H1 (cell line): ENCODE measurements at regions not wholly inside any gene's neighbourhood (a gene's known extent, or its start where the extent isn't known, plus 50 kb on each side); places are given as distances from the start of the nearest gene placed in this dataset.

Source experiments
- CTCF ChIA-PET: fragments of 300-600 bp; sonication (Branson Sonifier 250); formaldehyde crosslinking; loops from one replicate; lab custom pipeline; 2021; ENCODE audit not compliant: partially characterized antibody; lab: Charles Lee
- POLR2A ChIA-PET: fragments of 300-600 bp; sonication (Branson Sonifier 250); formaldehyde crosslinking; loops from one replicate; lab custom pipeline; 2021; ENCODE audit warnings: inconsistent platforms; ENCODE audit not compliant: partially characterized antibody; lab: Charles Lee
- DNase-seq, 2 experiments: peaks; one replicate each; pipeline versions ENCODE4 v3.0.0 to v3.0.0-alpha.2; 2010 to 2022; ENCODE audit warnings: low spot score in 2 of 2, low read depth in 1 of 2, mixed read lengths in 1 of 2
- FAIRE-seq: peaks from 2 replicates; lab custom pipeline; 2011; peaks lifted over from hg19 to GRCh38; lab: Jason Lieb, UNC
- H2AFZ ChIP-seq: 2 replicates; pipeline ENCODE4 v1.8.1; 2012; ENCODE audit warnings: low read length, inconsistent platforms
- H2AK5ac ChIP-seq: 2 replicates; pipeline ENCODE4 v1.6.1; 2013; ENCODE audit warnings: low read depth, low read length
- H2BK120ac ChIP-seq: replicated peaks from 2 replicates; pipeline ENCODE3; 2013; ENCODE audit warnings: low read depth, low read length, inconsistent platforms
- H2BK12ac ChIP-seq: 2 replicates; pipeline ENCODE4 v1.6.1; 2013; ENCODE audit warnings: low read depth, low read length
- H2BK15ac ChIP-seq: 2 replicates; pipeline ENCODE4 v1.6.1; 2013; ENCODE audit warnings: low read length
- H2BK20ac ChIP-seq: 2 replicates; pipeline ENCODE4 v1.6.1; 2013; ENCODE audit warnings: low read length
- H2BK5ac ChIP-seq: 2 replicates; pipeline ENCODE4 v1.6.1; 2013; ENCODE audit warnings: low read depth, low read length
- H3K14ac ChIP-seq: 2 replicates; pipeline ENCODE4 v1.6.1; 2013; ENCODE audit warnings: inconsistent platforms; ENCODE audit not compliant: insufficient read length
- H3K18ac ChIP-seq: 2 replicates; pipeline ENCODE4 v1.6.1; 2013; ENCODE audit warnings: low read length; ENCODE audit errors: extremely low read depth
- H3K23ac ChIP-seq: 2 replicates; pipeline ENCODE4 v1.6.1; 2013; ENCODE audit warnings: inconsistent platforms; ENCODE audit not compliant: insufficient read length
- H3K23me2 ChIP-seq: 2 replicates; pipeline ENCODE4 v1.6.1; 2013; ENCODE audit warnings: low read depth, low read length
- H3K27ac ChIP-seq: 2 replicates; pipeline ENCODE4 v1.6.1; 2011; ENCODE audit warnings: low read depth, low read length, inconsistent platforms
- H3K27me3 ChIP-seq, 4 experiments: replicated peaks in 1 of 4; 1 replicate in 1 of 4; 2 replicates in 3 of 4; pipeline versions ENCODE4 v1.6.1 to v1.8.1; 2011 to 2013; ENCODE audit warnings: low read length in 3 of 4, mild to moderate bottlenecking in 3 of 4, inconsistent platforms in 2 of 4, mixed read lengths in 2 of 4, moderate library complexity in 1 of 4; ENCODE audit not compliant: control insufficient read depth in 3 of 4, insufficient read depth in 3 of 4; ENCODE audit errors: extremely low read depth in 1 of 4
- H3K36me3 ChIP-seq, 4 experiments: 2 replicates each; pipeline versions ENCODE4 v1.6.1 to v1.8.1; 2011 to 2013; ENCODE audit warnings: mild to moderate bottlenecking in 4 of 4, low read length in 3 of 4, moderate library complexity in 2 of 4, control low read depth in 1 of 4, inconsistent platforms in 1 of 4; ENCODE audit not compliant: insufficient read depth in 4 of 4, control insufficient read depth in 2 of 4
- H3K4ac ChIP-seq: replicated peaks from 2 replicates; pipeline ENCODE3; 2013; ENCODE audit warnings: low read length, low read depth, mixed read lengths, inconsistent platforms; ENCODE audit not compliant: insufficient read length
- H3K4me1 ChIP-seq, 4 experiments: replicated peaks in 1 of 4; 1 replicate in 1 of 4; 2 replicates in 3 of 4; pipeline versions ENCODE4 v1.6.1 to v1.8.1; 2011 to 2013; ENCODE audit warnings: low read length in 3 of 4, inconsistent platforms in 2 of 4, mixed read lengths in 1 of 4; ENCODE audit not compliant: insufficient read depth in 4 of 4, control insufficient read depth in 3 of 4
- H3K4me2 ChIP-seq, 2 experiments: 2 replicates each; pipeline versions ENCODE4 v1.6.1 to v1.8.1; 2011 to 2013; ENCODE audit warnings: low read depth in 2 of 2, low read length in 2 of 2, control low read depth in 1 of 2, inconsistent platforms in 1 of 2, mild to moderate bottlenecking in 1 of 2; ENCODE audit not compliant: insufficient read depth in 1 of 2
- H3K4me3 ChIP-seq, 4 experiments: fragments of 200-600, 300-600 bp in 1 of 4; sonication (generic), shearing (Covaris generic), sonication (Bioruptor Twin) in 1 of 4; 2 replicates each; pipeline versions ENCODE4 v1.5.1 to v1.8.1; 2011 to 2016; ENCODE audit warnings: low read length in 4 of 4, low read depth in 3 of 4, control low read depth in 2 of 4, inconsistent platforms in 2 of 4, mild to moderate bottlenecking in 2 of 4, mixed read lengths in 1 of 4, moderate library complexity in 1 of 4; ENCODE audit not compliant: insufficient read depth in 2 of 4; ENCODE audit errors: extremely low read depth in 1 of 4
- H3K56ac ChIP-seq: replicated peaks from 2 replicates; pipeline ENCODE3; 2013; ENCODE audit warnings: low read depth, mild to moderate bottlenecking, mixed read lengths, low read length, inconsistent platforms; ENCODE audit not compliant: insufficient read length
- H3K79me1 ChIP-seq: 2 replicates; pipeline ENCODE4 v1.6.1; 2013; ENCODE audit warnings: low read depth, low read length, control low read depth
- H3K79me2 ChIP-seq, 2 experiments: 2 replicates each; pipeline versions ENCODE4 v1.6.1 to v1.8.1; 2012 to 2013; ENCODE audit warnings: low read length in 2 of 2, mild to moderate bottlenecking in 2 of 2, inconsistent platforms in 1 of 2; ENCODE audit not compliant: insufficient read depth in 2 of 2, control insufficient read depth in 1 of 2
- H3K9ac ChIP-seq, 4 experiments: replicated peaks in 1 of 4; 1 replicate in 1 of 4; 2 replicates in 3 of 4; pipeline versions ENCODE4 v1.6.1 to v1.8.1; 2011 to 2013; ENCODE audit warnings: low read depth in 3 of 4, low read length in 3 of 4, control low read depth in 2 of 4, mild to moderate bottlenecking in 2 of 4, moderate library complexity in 2 of 4, inconsistent platforms in 1 of 4; ENCODE audit errors: extremely low read depth in 1 of 4
- H3K9me3 ChIP-seq, 2 experiments: 2 replicates each; pipeline versions ENCODE4 v1.6.1 to v1.8.1; 2012 to 2013; ENCODE audit warnings: mild to moderate bottlenecking in 2 of 2, moderate library complexity in 2 of 2, control low read depth in 1 of 2, inconsistent platforms in 1 of 2, low read depth in 1 of 2, low read length in 1 of 2, mixed read lengths in 1 of 2; ENCODE audit not compliant: insufficient read depth in 2 of 2
- H4K20me1 ChIP-seq, 2 experiments: replicated peaks in 1 of 2; 2 replicates each; pipeline versions ENCODE3 to v1.8.1; 2011 to 2013; ENCODE audit warnings: inconsistent platforms in 2 of 2, low read length in 2 of 2, mild to moderate bottlenecking in 1 of 2; ENCODE audit not compliant: insufficient read depth in 2 of 2, control insufficient read depth in 1 of 2
- H4K5ac ChIP-seq: 2 replicates; pipeline ENCODE4 v1.6.1; 2013; ENCODE audit warnings: low read length, low read depth, mixed read lengths, inconsistent platforms; ENCODE audit not compliant: insufficient read length
- H4K8ac ChIP-seq: 2 replicates; pipeline ENCODE4 v1.8.0; 2013; ENCODE audit warnings: mild to moderate bottlenecking, moderate library complexity, low read length, inconsistent platforms; ENCODE audit not compliant: insufficient read depth; ENCODE audit errors: extremely low read depth
- H4K91ac ChIP-seq: replicated peaks from 2 replicates; pipeline ENCODE3; 2013; ENCODE audit warnings: low read length, mixed read lengths, inconsistent platforms; ENCODE audit not compliant: insufficient read length
- ATF2 ChIP-seq: IDR thresholded peaks from 2 replicates; pipeline ENCODE4 v1.6.1; 2012; ENCODE audit warnings: low read length, inconsistent platforms
- BRCA1 ChIP-seq: IDR thresholded peaks from 2 replicates; pipeline ENCODE4 v1.6.1; 2012; ENCODE audit warnings: low read depth, low read length, improper control_type of control experiment
- CEBPB ChIP-seq: IDR thresholded peaks from 2 replicates; pipeline ENCODE4 v1.6.1; 2012; ENCODE audit warnings: low read depth, low read length
- CHD1 ChIP-seq: IDR thresholded peaks from 2 replicates; pipeline ENCODE4 v1.6.1; 2012; ENCODE audit warnings: low read depth, low read length, improper control_type of control experiment
- CREB1 ChIP-seq: IDR thresholded peaks from 2 replicates; pipeline ENCODE4 v1.6.1; 2012; ENCODE audit warnings: inconsistent platforms
- RAD21 ChIP-seq, 2 experiments: IDR thresholded peaks in 1 of 2; conservative IDR thresholded peaks in 1 of 2; 2 replicates each; pipeline ENCODE4 v1.6.1; 2011; ENCODE audit warnings: low read depth in 2 of 2, low read length in 2 of 2, improper control_type of control experiment in 1 of 2, inconsistent platforms in 1 of 2, mild to moderate bottlenecking in 1 of 2, moderate library complexity in 1 of 2
- SAP30 ChIP-seq: fragments of 300-600 bp; sonication (generic); IDR thresholded peaks from 2 replicates; pipeline ENCODE4 v1.7.1; 2012; ENCODE audit warnings: low read length, moderate library complexity, mild to moderate bottlenecking, inconsistent platforms; ENCODE audit not compliant: insufficient read depth, insufficient replicate concordance
- SRF ChIP-seq: IDR thresholded peaks from 2 replicates; pipeline ENCODE4 v1.6.1; 2011; ENCODE audit warnings: mild to moderate bottlenecking, low read depth, low read length, moderate library complexity
- SUZ12 ChIP-seq: fragments of 200-600 bp; sonication (generic); IDR thresholded peaks from 2 replicates; pipeline ENCODE4 v1.6.1; 2012; ENCODE audit warnings: mild to moderate bottlenecking, inconsistent platforms, low read length, moderate library complexity, mixed read lengths
- TEAD4 ChIP-seq: IDR thresholded peaks from 2 replicates; pipeline ENCODE4 v1.6.1; 2012; ENCODE audit warnings: low read depth, low read length, inconsistent platforms, mixed read lengths
- WGBS, 2 experiments: shearing (Covaris generic) in 1 of 2; methylation state at CpG; one replicate each; pipeline versions ENCODE4 v1.1.6 to v1.1.7; 2013 to 2015; ENCODE audit warnings: low lambda C conversion rate in 2 of 2, mixed read lengths in 2 of 2, inconsistent platforms in 1 of 2, low coverage in 1 of 2, missing lambda C conversion rate in 1 of 2; ENCODE audit not compliant: insufficient replicate concordance in 2 of 2, insufficient coverage in 1 of 2, insufficient read length in 1 of 2; ENCODE audit errors: extremely low coverage in 1 of 2, missing lambda C conversion rate in 1 of 2; 5-methylcytosine and 5-hydroxymethylcytosine counted together

GRCh38 chr4:79763486-79764075 lies 309.4 kb downstream of the ANTXR2 start:
- H2AK5ac ChIP-seq, result no peak overlapping the region
- no peak overlapping the region for H2BK20ac ChIP-seq
- no peak overlapping the region for H3K4me2 ChIP-seq
- H3K27me3 ChIP-seq, result no peaks in the 10 kb centered on the region
- ChIA-PET POLR2A (no interaction called here), CTCF (interaction anchor here (0.9 kb wide), 1 partner anchor 439 kb away, joined by 3 read pairs; no protein-coding TSS in a partner anchor)
- DNase-seq (no peak), FAIRE-seq (no peak)
- no peaks in the 10 kb centered on the region for H3K79me1 ChIP-seq
- H3K27ac ChIP-seq, result no peak overlapping the region
- no peaks in the 10 kb centered on the region for H3K23me2 ChIP-seq
- H2BK5ac ChIP-seq, result no peak overlapping the region
- WGBS, 2 experiments, result 84% methylated on average over 4 of the region's 4 CpGs; no CpG with 5 or more reads in 1 of the 2 experiments
- H2BK120ac ChIP-seq, result no peak overlapping the region
- no peak overlapping the region for H4K8ac ChIP-seq
- H3K4ac ChIP-seq, result no peak overlapping the region
- H4K5ac ChIP-seq, result no peak overlapping the region
- H3K23ac ChIP-seq, result no peak overlapping the region
- no peak overlapping the region for H2BK12ac ChIP-seq
- H3K56ac ChIP-seq, result no peak overlapping the region
- H4K91ac ChIP-seq, result no peak overlapping the region
- no peaks in the 10 kb centered on the region for H3K79me2 ChIP-seq
- no peak overlapping the region for H3K14ac ChIP-seq
- no peaks in the 10 kb centered on the region for H3K36me3 ChIP-seq
- no peak overlapping the region for H3K4me3 ChIP-seq
- no peaks in the 10 kb centered on the region for H3K4me1 ChIP-seq
- H3K18ac ChIP-seq, result no peak overlapping the region
- no peak overlapping the region for H3K9ac ChIP-seq
- H3K9me3 ChIP-seq, result peaks cover 0 to 8% of the 10 kb centered on the region in 2 experiments; a peak in 1 of 4 replicates
- no peak overlapping the region for H2AFZ ChIP-seq
- no peak overlapping the region for H2BK15ac ChIP-seq
- H4K20me1 ChIP-seq, result no peaks in the 10 kb centered on the region
- TF ChIP-seq CEBPB (no peak), CREB1 (no peak), SUZ12 (no peak), SRF (no peak), RAD21 (IDR thresholded peaks at IDR 0.05 in 1 of 2, conservative IDR thresholded peaks at IDR 0.05 in 1 of 2; ENCODE audit: low read depth in 2 of 2, low read length in 2 of 2) (peak; percentile 22 to 34; a peak in 3 of 4 replicates), TEAD4 (no peak), CHD1 (no peak), SAP30 (no peak), ATF2 (no peak), BRCA1 (no peak)
